Stomach (tissue), 4 donors: ENCODE measurements at regions not wholly inside any gene's neighbourhood (a gene's known extent, or its start where the extent isn't known, plus 50 kb on each side); places are given as distances from the start of the nearest gene placed in this dataset.

Source experiments
- CTCF ChIP-seq, 7 experiments: fragments of 450-650 bp in 4 of 7; fragments of 200-600 bp in 3 of 7; sonication (generic) in 3 of 7; IDR thresholded peaks; one replicate each; pipeline ENCODE4 v1.5.1; 2016 to 2019; ENCODE audit warnings: antibody characterized with exemption in 7 of 7, control low read depth in 2 of 7, mild to moderate bottlenecking in 1 of 7
- POLR2A ChIP-seq, 4 donors: fragments of 450-650 bp; IDR thresholded peaks; one replicate each; pipeline ENCODE4 v1.6.1; 2016; ENCODE audit warnings: antibody characterized with exemption in 4 of 4, control low read depth in 2 of 4, mild to moderate bottlenecking in 1 of 4, moderate library complexity in 1 of 4
- POLR2AphosphoS5 ChIP-seq, 3 donors: sonication (generic); formaldehyde crosslinking; IDR thresholded peaks; one replicate each; pipeline ENCODE4 v1.6.1; 2016; ENCODE audit warnings: antibody characterized with exemption in 3 of 3

GRCh38 chr20:63121749-63122405 is 94.1 kb downstream of the YTHDF1 start:
- TF ChIP-seq CTCF (IDR thresholded peaks at IDR 0.05): no peak
- no peak for TF ChIP-seq POLR2AphosphoS5 (IDR thresholded peaks at IDR 0.05)
- TF ChIP-seq POLR2A (IDR thresholded peaks at IDR 0.05): no peak
